ENCODE measurements at regions not wholly inside any gene's neighbourhood (a gene's known extent, or its start where the extent isn't known, plus 50 kb on each side); places are given as distances from the start of the nearest gene placed in this dataset.

- DNase-seq (ENCODE audit: low spot score) = no peak
- no peak for TF ChIP-seq CTCF (IDR thresholded peaks at IDR 0.05; ENCODE audit: extremely low read depth, missing control alignments)
Observed at GRCh38 chr3:130604806-130605205, 87.8 kb downstream of the COL6A6 start.

- no peak for TF ChIP-seq CTCF (IDR thresholded peaks at IDR 0.05; ENCODE audit: extremely low read depth, missing control alignments)
- no peak for DNase-seq (ENCODE audit: low spot score)
Observed at GRCh38 chr3:130606336-130606735, 89.4 kb downstream of the COL6A6 start.

- DNase-seq (ENCODE audit: low spot score) = no peak
- no peak for TF ChIP-seq CTCF (IDR thresholded peaks at IDR 0.05; ENCODE audit: extremely low read depth, missing control alignments)
Observed at GRCh38 chr3:130607553-130608154, 90.7 kb downstream of the COL6A6 start.

GRCh38 chr3:130609166-130609979 lies 92.4 kb downstream of the COL6A6 start:
- no peak for DNase-seq (ENCODE audit: low spot score)
- TF ChIP-seq CTCF (IDR thresholded peaks at IDR 0.05; ENCODE audit: extremely low read depth, missing control alignments) = no peak

GRCh38 chr3:130619196-130619595 lies 102.2 kb downstream of the COL6A6 start:
- no peak for DNase-seq (ENCODE audit: low spot score)
- no peak for TF ChIP-seq CTCF (IDR thresholded peaks at IDR 0.05; ENCODE audit: extremely low read depth, missing control alignments)

- no peak for TF ChIP-seq CTCF (IDR thresholded peaks at IDR 0.05; ENCODE audit: extremely low read depth, missing control alignments)
- DNase-seq (ENCODE audit: low spot score) = no peak
Observed at GRCh38 chr3:130621824-130622223, 104.8 kb downstream of the COL6A6 start.

GRCh38 chr3:130626049-130626448 lies 109.1 kb downstream of the COL6A6 start:
- no peak for TF ChIP-seq CTCF (IDR thresholded peaks at IDR 0.05; ENCODE audit: extremely low read depth, missing control alignments)
- no peak for DNase-seq (ENCODE audit: low spot score)

Measured in GM20000 (cell line).